AG08395 (cell line): ENCODE measurements at regions not wholly inside any gene's neighbourhood (a gene's known extent, or its start where the extent isn't known, plus 50 kb on each side); places are given as distances from the start of the nearest gene placed in this dataset.
"Not testable (repeated sequence)": the region's sequence is repeated elsewhere in the genome, so short reads cannot be mapped to it uniquely, and the experiment has no call there.

Experiments
- DNase-seq: peaks from one replicate; pipeline ENCODE4 v3.0.0; 2012; ENCODE audit warnings: mixed read lengths, low spot score

DNA sequence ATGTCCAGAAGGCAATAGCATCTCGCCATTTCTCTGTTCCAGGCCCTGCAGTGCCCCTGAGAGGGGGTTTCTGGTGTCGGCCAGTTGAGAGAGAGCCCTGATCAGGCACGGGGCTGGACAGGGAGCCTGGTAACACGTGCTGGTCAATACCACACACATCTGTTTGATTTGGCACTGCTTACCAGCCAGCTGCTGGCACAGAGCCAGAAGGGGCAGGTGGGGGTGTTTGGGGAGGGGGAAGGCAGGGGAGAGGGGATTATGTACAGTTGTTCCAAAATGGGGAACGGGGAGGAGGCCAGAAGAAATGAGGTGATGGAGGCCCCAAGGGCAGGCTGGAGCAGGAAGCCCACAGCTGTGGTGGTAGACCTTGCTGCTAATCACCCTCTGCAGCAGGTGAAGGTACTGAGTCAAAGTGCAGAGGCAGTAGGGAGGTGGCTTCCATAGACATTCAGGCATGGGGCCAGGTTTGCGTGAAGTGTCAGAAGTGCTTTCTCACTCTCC lies 153.5 kb upstream of the LPP start:
- DNase-seq, result no peak

GRCh38 chr3:188001093-188001492 lies 152.9 kb upstream of the LPP start:
- no peak for DNase-seq

DNA sequence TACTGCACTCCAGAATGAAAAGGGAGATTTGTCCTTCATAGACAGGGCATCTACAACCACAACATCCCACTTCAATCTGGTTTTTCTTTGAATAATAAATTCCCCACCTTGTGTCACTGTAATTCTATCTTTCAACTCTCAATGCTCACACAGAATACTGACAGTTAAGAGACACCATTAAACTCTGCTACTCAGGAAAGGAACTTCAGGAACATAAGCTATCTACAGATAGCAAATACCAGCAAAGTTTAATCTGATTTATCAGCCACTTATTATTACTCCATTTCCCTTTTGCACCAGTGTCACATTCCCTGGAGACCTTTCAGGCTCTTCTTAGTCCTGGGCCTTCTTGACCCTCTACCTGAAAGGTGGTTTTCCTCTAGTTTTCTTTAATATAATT lies 152.0 kb upstream of the LPP start:
- no peak for DNase-seq

GRCh38 chr3:188002626-188003138 lies 151.3 kb upstream of the LPP start:
- no peak for DNase-seq

GRCh38 chr3:188003188-188004171 lies 150.5 kb upstream of the LPP start:
- DNase-seq, result no peak

DNA sequence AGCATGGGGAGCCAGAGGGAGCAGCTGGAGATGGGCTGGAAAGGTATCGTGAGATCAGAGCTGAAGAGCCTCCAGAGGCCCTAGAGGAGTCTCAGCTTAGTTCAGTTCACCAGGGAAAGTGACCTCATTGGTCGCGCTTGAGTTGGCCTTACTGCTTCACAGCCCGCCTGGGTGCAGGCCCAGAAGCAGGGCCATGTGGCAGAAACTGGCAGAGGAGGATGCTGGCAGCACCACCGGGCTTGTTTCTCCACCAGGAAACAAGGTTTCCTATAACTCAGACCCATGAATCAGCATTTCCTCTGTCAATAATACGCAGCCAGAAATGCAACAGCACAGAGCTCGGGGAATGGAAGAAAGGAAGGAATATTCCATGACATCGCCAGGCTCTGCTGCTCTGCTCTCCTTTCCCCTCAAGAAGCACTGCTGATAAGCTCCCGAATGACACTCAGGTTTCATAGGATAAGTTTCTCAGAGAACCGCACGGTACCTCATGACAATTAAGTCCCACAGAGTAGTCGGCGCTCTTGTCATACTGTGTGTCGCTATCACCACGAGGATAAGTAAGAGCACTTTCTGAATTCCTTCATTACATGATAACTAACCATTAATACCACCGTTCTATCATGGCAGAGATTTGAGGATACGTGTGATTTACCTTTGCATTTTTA lies 147.1 kb upstream of the LPP start:
- no peak for DNase-seq

- no peak for DNase-seq
Observed at GRCh38 chr3:188007897-188008296, 146.1 kb upstream of the LPP start.

DNA sequence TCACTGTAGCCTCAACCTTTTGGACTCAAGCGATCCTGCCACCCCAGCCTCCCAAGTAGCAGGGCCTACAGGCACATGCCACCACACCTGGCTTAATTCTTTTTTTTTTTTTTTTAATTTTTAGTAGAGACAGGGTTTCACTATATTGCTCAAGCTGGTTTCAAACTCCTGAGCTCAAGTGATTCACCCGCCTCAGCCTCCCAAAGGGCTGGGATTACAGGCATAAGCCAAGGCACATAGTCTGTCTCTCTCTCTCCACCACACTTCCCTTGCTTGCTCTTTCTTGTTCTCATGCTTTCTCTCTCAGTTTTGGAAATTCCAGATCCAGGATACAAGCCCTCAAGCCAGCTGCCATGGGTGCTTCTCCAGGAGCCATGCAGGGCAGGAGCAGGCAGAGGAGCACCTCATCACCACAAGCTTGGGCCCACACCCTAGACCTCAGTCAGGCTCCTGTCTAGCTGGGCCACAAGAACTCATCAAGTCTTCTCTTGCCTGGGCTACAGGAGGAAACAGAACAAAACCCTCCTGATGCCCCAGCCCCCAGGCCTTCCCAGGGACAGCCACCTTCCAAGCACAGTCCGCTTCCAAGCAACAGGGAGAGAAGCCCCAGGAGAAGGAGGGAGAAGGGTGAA lies 145.3 kb upstream of the LPP start:
- DNase-seq, result no peak

DNA sequence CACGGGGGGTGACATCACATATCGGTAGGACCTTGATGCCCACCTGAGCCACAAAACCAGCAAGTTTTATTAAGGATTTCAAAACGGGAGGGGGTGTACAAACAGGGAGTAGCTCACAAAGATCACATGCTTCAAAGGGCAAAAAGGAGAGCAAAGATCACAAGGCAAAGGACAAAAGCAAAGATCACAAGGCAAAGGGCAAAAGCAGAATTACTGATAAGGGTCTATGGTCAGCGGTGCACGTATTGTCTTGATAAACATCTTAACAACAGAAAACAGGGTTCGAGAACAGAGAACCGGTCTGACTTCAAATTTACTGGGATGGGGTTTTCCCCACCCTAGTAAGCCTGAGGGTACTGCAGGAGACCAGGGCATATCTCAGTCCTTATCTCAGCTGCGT lies 143.5 kb upstream of the LPP start:
- DNase-seq, result no peak

DNA sequence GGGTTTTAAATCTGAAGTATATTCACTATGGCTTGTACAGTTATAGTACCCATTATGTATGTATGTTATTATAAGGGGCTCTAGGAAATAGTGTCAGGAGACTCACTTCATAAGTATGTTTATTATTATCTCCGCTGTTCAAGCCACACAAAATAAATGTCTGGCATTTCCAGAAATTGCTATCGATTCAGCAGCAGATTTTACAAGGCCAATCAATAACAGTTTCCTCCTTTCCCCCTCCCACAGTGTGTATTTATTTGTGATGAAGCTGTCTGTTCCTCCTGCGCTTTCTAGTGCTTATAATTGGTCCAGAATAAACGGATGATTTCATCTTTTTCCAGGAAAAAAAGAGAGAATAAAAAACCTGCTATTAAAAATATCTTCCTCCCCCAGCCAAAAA lies 134.2 kb upstream of the LPP start:
- no peak for DNase-seq

- DNase-seq, result no peak
Observed at GRCh38 chr3:188021041-188021440, 132.9 kb upstream of the LPP start.

- no peak for DNase-seq
Observed at GRCh38 chr3:188021502-188022040, 132.4 kb upstream of the LPP start.

GRCh38 chr3:188022902-188023301 lies 131.1 kb upstream of the LPP start:
- not testable (repeated sequence) for DNase-seq

DNA sequence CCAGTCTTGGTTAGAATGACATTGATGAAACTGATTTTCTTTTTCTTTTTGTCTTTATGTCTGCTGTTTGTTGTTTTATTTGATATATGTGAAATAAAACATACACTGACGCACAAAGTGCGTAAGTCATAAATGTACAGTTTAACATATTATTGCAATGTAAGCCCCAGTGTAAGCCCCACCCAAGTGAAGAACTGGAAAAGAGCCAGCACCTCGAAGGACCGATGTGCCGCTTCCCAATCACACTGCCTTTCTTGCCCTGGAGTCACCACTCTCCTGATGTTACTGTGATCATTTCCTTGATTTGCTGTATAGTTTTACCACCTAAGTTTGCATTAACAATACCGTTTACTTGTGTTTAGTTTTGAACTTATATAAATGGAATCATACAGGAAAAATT lies 128.4 kb upstream of the LPP start:
- no peak for DNase-seq

GRCh38 chr3:188026191-188026968 lies 127.6 kb upstream of the LPP start:
- no peak for DNase-seq

GRCh38 chr3:188031121-188031520 lies 122.8 kb upstream of the LPP start:
- no peak for DNase-seq

GRCh38 chr3:188034989-188035388 lies 119.0 kb upstream of the LPP start:
- DNase-seq, result no peak

GRCh38 chr3:188036375-188037194 lies 117.4 kb upstream of the LPP start:
- DNase-seq, result no peak

DNA sequence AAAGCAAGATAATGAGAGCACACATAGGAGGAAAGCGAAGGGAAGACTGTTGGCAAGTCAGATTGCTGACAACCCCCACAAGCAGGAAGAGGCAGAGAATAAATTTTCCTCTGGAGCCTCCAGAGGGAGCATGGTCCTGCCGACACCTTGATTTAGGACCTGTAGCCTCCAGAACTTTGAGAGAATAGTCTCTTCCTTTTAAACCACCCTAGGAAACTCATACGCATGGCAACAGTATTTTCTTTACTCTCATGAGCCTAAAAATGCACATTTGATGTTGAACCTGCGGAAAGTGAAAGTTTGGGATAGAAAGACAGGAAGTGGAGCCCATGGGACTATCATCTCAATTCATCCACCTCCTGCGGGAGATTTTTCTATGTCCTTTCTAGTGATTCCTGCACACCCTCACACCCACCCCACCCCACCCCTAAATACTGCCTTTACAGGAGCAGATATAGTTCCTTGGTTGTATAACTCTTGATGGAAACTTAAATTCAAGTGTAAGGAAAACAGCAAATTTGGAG lies 116.7 kb upstream of the LPP start:
- peak; percentile 14 for DNase-seq

DNA sequence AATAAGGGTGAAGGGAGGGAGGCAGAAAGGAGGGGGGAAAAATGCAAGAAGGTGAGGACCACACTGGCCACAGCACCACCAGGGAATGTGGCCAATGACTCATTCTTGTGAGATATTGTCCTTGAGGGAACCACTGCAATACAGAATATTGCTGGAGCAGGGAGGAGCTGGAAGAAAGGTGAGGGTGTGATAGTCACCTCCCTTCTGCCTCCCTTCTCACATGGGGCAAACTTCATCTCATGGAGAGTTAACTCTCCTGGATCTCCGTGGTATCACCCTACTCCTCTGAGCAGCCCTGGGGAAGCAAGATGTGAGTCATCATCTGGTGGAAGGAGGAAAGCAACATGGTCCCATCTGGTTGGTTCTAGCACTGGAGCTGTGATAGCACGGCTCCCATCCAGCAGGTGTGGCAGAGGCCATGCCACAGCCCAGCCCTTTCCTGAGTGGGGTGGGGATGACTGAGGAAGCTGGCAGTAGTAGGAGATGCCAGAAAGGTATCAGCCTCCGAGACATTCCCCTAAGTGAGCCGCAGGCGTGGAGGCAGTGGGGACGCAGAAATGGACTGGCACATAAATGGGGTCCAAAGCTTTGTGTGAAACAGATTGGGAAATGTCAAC lies 115.9 kb upstream of the LPP start:
- DNase-seq, result peak; percentile 14
